A673 (cell line): ENCODE measurements at regions not wholly inside any gene's neighbourhood (a gene's known extent, or its start where the extent isn't known, plus 50 kb on each side); places are given as distances from the start of the nearest gene placed in this dataset.

ENCODE experiments used
- CTCF ChIP-seq: fragments of 300-800, 200-600 bp; sonication (generic); conservative IDR thresholded peaks from 2 replicates; pipeline ENCODE4 v1.5.1; 2017; ENCODE audit warnings: low read depth, mild to moderate bottlenecking, antibody characterized with exemption, low read length, moderate library complexity, mixed read lengths
- EZH2 ChIP-seq: fragments of 200-600 bp; sonication (generic); IDR thresholded peaks from 2 replicates; pipeline ENCODE4 v1.6.1; 2017; ENCODE audit warnings: borderline replicate concordance, low read depth, mild to moderate bottlenecking, mixed read lengths, antibody characterized with exemption, low read length; ENCODE audit not compliant: poor library complexity, severe bottlenecking

GRCh38 chr21:35366394-35367080, 317.4 kb upstream of the RUNX1 start:
- TF ChIP-seq CTCF, result no peak
- TF ChIP-seq EZH2, result no peak
